SK-N-SH treated with all-trans-retinoic acid at 6 μM for 48 hours (cell line): ENCODE measurements at regions not wholly inside any gene's neighbourhood (a gene's known extent, or its start where the extent isn't known, plus 50 kb on each side); places are given as distances from the start of the nearest gene placed in this dataset.

Experiments
- ARNTL ChIP-seq: fragments of 450-650 bp; formaldehyde crosslinking; IDR thresholded peaks from 2 replicates; pipeline ENCODE4 v1.5.0; 2020; ENCODE audit warnings: low read depth, mild to moderate bottlenecking, moderate library complexity, borderline replicate concordance
- GLIS3 ChIP-seq: fragments of 250-450 bp; sonication (Bioruptor Pico); IDR thresholded peaks from 2 replicates; pipeline ENCODE4 v1.5.0; 2020; ENCODE audit warnings: mild to moderate bottlenecking, moderate library complexity
- PATZ1 ChIP-seq: fragments of 250-450 bp; sonication (Bioruptor Pico); IDR thresholded peaks from 2 replicates; pipeline ENCODE4 v1.8.0; 2020; ENCODE audit warnings: mild to moderate bottlenecking, moderate library complexity, borderline replicate concordance
- ZC3H10 ChIP-seq: fragments of 250-450 bp; sonication (Bioruptor Pico); IDR thresholded peaks from 2 replicates; pipeline ENCODE4 v1.5.1; 2021; ENCODE audit warnings: mild to moderate bottlenecking, moderate library complexity

DNA sequence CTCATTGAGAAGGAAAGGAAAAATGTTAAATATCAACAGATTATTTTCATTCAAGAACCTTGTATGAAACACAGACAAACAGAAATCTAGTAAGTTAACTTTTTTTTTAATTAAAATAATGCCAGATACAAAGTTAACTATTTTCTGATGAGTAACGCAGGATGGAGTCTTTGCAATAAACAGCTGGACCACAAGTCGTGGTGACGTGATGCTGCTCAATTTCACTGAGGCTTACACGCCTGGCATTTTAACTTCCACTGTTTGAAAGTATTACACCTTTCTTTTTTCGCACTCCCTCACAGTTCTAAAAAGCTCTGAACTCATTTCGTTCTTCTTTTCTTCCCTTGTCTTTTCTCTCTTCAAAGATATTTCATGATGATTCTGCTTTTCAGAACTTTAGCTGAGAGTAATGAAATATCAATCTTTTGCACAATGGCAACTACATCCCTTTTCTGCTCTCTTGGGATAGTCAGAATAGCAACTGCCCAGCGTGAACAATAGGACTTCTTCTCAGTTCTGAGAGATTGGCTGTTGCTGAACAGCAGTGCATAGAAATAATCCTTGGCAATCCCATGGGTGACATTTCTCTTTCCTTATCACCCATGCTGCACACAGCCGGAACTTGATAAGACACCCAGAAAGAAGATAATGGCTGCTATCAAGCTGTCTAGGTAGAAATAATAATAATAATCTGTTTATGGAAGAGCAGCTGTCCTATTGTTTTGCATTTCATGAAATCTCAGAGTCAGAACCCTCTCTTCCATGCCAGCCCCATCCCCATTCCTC lies 160.5 kb downstream of the BTG1 start:
- no peak for TF ChIP-seq ARNTL
- TF ChIP-seq ZC3H10 (CRISPR knock-in tag), result no peak
- no peak for TF ChIP-seq PATZ1
- TF ChIP-seq GLIS3 (CRISPR knock-in tag), result no peak
